ENCODE measurements at regions not wholly inside any gene's neighbourhood (a gene's known extent, or its start where the extent isn't known, plus 50 kb on each side); places are given as distances from the start of the nearest gene placed in this dataset.

DNA sequence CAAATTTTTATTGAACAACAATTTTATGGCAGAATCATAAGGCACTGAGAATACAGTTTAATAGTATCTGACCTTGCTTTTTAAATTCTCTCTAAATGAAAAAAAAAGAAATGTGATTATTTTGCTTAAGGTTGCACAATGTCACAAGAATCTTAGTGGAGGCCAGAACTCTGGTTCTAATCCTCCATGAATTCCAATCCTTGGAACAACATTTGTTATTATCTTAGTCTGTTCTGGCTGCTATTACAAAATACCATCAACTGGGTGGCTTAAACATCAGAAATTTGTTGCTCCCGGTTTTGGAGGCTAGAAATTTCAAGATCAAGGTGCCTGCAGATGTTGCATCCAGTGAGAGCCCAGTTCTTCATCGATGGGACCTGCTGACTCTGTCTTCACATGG, 158.2 kb upstream of the POM121L12 start:
- DNase-seq: no peak

DNA sequence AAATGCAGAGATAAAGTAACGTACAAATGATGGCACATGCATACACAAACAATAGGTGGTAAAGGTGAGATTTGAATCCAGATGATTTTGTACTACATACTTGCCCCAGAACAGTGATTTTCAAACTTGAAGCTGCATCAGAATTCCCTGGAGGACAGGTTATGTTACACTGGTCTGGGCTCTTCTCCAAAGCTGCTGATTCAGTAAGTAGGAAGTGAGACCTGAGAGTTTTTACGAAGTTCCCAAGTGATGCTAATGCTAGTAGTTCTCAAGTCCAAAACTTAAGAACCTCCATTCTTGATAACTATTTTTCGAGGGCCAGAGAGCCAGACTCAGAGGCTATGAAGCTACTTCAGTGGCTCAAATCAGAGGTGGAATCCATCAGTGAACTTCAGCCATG, 159.0 kb upstream of the POM121L12 start:
- no peak for DNase-seq

DNA sequence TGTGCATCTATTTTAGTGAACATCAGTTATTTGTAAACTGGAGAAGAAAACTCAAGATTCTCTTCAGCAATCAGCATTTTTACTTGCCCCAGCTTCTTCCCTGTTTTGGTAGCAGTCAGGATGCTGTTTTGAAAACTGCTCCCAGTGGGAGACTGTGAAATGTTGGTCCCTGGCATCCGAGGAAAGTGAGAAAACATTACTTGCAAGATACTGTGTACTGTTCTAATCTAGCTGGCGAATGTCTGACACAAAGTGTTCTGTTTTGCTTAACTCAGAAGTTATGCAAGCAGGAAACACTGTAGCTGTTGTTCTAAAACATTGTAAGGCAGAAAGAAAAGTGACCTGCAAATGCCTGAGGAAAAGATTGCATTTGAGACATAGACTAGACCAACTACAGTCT, 171.8 kb upstream of the POM121L12 start:
- no peak for DNase-seq

DNA sequence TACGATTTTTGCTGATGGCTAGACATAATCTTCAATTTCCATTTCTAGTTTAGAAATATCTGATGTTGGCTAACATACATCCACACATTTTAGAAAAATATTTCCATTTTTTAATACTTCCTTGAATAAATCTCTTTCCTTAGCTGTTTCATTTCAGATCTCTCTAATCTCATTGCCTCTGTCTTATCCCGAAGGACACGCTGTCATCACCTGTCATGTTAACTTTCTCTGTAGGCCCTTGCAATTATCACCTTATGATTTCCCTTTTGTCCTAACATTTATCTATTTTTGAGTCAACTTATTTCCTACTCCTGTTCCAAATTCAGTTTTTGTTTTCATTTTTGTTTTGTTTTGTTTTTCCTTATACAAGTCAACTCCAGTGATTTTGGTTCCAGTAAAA, 173.1 kb upstream of the POM121L12 start:
- DNase-seq: no peak

DNA sequence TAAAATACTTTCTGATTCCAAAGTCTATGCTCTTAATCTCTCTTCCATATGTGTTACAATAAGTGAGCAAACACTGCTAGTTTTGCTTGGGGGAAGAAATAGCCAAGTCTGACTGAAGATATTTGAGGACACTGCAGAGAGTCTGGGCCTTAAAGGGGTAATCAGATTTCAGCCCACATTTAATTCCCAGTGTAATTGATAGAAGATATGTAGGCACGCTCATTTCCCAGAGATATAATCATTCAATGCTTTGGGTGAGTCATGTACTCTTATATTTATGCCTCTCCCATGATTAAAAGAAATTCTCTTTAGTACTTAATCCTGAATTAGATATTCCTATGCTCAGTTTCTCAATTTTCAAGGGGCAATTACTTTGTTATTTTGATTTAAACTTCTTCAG, 178.1 kb upstream of the POM121L12 start:
- no peak for DNase-seq

DNA sequence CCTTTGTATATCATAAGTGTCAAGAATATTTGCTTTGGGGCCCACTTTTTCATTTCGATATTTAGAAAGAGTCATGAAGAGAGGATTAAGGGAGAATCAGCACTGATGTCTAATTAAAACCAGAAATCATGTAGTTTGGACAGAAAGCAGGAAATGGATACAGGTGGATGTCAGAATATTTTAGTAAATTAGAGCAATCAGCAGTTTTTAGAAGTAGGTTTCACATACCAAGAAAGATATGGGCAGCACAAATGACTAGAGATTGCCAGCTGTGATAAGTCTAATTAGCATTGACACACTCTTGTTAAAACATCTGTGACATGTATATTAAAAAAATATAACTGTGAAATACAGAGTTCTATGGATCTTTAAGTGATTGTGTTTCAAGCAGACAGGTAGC, 180.8 kb upstream of the POM121L12 start:
- DNase-seq: no peak

DNA sequence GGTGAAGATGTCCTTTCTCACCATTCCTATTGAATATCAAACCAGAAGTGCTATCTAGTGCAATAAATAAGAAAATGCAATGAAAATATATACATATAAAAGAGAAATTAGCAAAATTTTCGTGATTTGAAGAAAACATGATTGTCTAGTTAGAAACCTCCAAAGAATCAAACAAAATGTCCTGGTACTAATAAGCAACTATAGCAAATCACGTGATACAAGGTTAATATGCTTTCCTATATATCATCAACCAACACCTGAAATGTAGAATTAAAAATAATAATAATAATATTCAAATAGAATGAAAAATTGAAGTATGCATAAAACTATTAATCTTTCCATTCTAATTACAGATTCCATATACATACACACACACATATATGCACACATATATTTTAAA, 183.9 kb upstream of the POM121L12 start:
- no peak for DNase-seq

DNA sequence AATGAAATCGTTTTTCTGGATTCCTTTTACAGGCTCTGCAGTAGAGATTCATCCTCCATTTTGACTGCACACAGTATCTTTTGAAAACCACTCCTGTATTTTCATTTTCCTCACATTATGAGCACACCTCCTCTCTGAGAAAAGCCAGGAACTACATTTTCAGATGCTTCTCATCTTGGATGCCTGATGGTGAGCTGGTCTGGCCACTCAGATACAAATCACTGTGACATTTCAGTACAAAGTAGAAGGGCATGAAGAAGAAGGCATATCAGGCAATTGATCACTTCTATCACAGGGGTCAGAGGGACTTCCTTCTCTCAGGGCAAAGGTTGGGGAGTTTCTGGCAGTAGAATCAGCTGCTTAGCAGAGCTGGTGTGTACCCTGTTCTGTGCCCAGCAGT, 192.0 kb upstream of the POM121L12 start:
- DNase-seq: no peak

DNA sequence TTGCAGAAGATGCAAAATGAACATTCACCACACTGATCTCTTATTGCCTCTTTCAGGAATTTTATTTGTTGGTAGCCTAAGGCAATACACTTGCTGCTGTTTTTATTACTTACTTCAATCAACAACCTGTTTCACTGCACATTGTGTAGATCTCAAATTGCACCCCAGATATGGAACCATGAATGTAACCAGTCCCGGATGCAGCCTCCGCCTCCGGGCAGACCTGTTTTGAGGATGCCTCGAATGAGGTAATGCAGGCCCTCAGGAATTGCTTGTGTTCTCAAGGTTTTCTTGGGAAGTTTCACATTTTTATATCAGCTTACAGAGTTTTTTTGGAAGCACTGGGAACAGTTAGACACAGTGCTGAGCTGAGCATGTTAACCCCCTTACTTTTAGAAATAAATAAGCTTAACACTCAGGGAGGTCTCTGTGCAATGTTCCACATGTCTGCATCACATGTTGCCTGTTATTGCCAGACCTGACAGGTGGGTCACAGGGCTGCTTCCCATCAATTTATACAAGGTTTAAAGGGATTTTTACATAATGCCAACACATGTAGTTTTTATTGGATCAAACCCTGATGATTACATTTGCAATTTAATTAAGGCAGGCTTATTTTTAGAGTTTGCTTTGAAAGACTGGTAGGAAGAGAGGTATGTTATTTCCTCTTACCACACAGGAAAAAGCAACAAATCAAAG, 193.1 kb upstream of the POM121L12 start:
- DNase-seq: peak in 1 of 2 experiments; percentile 23

DNA sequence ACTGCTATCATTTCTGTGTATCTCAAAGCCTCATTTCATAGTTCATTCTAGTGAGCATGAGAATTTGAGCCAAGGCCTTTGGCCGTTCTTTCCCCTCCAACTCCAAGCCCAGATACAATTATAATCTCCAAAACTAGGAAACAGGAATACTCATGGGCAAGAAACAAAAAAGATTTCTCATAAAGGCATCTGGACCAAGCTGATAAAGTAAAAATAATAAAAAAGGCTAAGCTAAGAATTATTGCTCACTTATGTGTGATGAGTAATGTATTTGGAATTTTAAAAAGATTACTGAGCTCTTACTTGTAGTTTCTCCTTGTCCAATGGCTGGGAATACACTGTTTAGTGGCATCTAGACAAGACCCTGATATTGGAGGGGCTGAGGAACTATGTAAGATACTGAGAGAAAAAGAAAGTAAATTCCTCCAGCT, 196.4 kb upstream of the POM121L12 start:
- DNase-seq: no peak

DNA sequence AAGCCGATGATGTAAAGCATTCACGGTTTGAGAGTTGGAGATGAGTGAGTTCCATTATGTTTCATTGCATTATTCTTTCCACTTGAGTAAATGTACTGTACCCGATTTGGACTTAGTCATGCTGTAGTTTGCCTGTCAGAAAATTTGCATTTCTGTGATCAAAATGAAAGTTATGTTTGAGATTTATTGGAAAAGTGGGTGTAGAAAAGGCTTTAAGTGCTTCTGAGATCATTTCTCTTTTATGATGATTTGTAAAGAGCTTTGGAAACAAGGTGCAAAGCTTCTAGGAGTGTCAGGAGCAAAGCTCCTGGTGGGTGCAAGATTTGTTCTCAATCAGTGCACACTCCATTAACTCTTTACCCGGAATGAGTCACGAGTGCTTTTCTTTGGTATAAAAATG, 204.1 kb upstream of the POM121L12 start:
- DNase-seq: no peak

DNA sequence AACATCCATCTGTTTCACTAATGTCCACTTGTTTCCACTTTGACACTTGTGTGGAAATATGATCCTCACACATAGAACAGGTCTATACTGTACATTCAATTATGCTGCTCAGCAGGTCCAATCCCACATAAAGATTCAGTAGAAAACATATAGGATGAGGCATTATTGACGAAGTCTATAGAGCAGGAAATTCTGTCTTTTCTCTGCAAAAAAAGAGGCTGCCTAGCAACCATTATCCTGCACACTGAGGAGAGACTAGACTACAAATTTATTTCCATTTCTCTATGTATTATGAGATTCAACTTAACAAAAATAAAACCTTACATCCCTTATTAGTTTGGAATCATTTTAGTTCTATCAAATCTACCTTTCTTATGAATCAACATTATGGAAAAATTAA, 204.6 kb upstream of the POM121L12 start:
- peak; percentile 57 to 86 for DNase-seq

DNA sequence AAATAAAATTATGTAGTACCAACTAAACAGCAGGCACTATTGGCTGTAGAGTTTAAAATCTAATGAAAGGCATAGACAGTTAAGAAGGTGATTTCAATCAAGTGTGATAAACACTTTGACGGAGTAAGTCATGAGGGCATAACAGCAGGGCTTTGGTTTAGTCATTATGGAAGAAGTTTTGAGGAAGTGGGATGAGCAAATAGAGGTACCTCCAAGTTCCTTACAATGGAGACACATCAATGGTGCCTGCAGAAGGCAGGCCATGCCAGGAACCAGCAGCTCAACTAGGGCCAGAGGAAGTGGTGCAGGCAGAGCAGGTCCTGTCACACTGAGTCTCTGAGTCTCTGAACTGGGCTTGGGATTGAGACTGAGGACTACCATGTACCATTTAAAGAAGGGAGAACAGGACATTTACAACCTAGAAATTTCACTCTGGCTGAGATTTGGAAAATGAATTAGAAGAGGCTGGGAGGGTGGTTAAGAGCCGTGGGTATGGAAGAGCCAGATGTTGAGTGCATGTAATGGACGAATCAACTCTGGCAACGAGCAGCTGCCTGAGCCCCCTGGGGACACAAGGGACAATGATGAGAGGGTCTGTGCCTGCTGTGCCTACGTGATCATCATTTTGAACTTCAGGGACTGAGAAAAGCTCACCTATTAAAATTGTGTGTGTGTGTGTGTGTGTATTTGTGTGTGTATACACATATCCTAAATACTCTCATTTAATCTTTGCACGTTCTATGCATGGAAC, 208.7 kb upstream of the POM121L12 start:
- peak; percentile 41 to 79 for DNase-seq

DNA sequence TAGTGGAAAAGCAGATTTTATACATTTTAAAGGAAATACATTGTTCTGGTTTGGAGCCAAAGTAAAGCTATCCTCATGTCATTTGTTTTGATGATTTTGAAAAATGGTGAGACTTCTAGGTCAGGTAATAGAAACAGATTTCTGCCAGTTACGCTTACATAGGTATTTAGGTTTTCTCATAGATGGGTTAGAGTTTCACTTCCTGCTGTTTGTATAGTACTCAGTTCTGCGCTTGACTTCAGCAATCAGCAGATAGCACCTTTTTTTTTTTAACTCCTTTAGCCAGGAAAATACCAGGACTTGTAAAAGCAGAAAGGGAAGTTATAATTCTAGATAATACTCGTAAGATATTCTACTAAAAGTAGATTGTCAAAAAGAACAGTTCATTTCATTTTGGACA, 209.8 kb upstream of the POM121L12 start:
- DNase-seq: no peak

DNA sequence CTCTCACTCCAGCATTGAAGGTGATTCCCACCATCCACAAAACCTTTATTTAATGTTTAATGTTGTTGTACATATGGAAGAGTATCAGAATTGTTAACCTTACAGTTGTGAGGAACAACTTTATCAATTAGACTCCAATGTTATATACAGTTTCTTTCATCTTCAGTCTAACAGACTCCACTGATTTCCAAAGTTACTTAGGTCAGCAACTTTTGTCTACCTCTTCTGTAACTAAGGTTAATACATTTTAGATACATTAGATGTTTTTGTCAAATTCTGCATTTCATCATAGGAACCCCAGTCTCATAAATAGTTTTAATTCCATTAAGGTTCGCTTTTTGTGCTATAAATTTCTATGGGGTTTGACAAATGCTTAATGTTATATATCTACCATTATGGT, 223.9 kb upstream of the POM121L12 start:
- no peak for DNase-seq

DNA sequence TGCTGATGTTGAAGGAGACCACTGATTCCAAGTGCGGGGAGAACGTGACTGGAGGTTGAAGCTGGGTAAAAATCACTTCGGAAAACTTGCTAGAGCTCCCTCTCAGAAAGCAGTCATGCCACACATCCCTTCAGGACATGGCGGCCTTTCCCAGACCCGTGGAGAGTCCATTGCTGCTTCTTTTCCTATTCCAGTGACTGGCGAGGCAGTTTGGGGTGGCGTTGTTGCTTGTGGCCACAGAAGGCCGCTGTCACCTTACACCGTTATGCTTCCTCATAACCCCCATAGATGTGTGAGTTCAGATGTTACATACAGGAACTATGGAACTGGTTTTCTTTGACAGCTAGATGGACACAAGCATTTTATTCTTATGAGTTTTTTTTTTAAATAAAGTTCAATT, 235.6 kb upstream of the POM121L12 start:
- DNase-seq: no peak

DNA sequence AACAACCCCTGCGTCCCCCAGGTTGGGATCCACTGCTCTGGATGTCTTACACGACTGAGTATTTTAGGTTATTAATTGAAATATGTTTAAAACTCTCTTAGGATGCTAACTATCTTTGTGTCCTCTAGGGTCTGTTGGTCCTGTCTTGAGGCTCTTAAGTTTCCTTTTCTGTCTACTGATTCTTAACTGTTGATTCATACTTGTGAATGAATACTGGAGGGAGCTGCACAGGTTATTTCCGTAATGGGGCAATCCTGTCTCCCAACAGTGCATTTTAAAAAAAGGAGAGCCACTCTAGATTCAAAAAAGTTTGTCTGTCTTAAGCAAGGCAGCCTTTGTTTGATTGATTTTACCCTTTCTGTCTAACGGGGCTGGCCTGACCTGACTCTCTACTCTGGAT, 237.6 kb upstream of the POM121L12 start:
- DNase-seq: no peak

DNA sequence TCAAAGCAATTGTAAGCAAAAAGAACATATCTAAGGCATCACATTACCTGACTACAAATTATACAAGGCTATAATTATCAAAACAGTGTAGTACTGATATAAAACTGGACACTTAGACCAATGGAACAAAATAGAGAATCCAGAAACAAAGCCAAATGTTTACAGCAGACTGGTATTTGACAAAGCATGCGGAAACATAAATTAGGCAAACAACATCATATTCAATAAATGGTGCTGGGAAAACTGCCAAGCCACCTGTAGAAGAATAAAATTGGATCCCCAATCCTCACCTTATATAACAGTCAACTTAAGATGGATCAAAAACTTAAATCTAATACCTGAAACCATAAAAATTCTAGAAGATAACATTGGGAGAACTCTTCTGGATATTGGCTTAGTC, 240.8 kb upstream of the POM121L12 start:
- no peak for DNase-seq

DNA sequence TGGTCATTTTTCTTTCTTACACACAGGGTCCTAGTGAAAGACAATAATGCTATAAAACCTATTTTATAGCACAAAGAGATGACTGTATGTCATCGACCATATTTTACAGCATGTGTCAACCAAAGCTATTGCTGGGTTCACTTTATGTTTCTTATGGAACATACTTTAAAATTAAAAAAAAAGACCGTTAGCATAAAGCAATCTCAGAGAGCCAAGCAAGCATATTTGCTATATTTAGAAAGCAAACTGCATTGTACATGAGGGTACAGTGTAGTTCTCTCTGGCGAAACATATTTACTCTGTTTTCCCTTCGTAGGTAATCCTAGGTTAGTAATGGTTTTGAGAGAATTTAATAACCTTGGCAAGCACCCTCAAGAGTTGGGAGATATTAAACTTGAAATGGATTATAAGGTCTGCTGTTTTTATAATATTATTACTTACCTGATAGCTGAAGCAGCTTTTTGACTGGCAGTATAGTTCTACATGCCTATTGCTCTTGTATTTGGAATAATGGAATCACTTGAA, 244.2 kb upstream of the POM121L12 start:
- DNase-seq: no peak

DNA sequence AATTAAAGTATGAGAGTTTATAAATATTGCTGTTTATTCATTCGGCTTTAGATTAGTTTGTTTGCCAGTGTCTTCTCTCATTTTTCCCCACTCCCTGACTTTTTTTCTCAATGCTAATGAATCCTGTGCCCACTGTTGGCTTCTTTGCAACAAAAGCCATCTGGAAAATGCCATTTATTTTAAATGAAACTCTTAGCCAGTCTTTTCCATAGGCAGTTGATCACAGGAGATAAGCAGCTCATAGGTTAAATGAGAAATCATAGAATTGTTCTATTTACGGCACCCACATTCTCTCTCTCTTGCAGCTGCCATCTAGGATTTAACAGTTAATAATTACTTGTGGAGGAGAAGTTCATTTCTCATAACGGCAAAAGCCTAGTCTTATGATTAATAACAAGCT, 249.3 kb upstream of the POM121L12 start:
- DNase-seq: no peak

DNA sequence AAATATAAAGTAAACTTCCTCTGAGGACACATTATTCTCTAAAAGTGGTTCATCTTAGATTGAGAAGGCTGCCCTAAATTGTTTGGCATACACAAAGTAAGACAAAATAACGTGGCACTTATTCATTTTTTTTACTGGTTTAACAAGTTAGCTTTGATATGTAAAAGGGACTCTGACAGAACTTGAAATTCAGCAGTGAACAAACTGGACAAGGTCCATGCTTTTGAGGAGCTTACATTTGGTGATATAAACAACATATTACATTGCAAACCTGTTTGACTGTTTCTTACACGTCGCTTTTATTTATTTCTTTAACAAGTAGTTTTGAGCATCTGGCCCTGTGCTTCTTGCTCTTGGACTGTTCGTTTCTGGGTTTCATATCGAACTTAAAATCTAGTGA, 253.1 kb upstream of the POM121L12 start:
- DNase-seq: no peak

DNA sequence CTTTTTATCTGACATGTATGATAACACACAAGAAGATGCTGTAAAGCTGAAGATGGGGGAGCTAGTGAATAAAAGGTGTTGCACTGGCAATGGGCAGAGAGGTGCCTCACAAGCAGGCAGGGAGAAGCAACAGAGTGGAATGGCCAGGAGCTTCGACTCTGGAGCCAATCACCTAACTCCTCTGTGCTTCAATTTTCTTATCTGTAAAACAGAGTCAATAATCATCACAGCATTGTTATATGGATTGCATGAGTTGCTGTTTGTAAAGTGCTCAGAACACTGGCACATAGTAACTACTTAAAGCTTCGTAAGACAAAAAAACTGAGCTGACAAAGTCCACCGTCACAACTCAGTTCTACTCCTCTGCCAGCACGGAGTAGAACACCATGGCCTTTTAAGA, 254.2 kb upstream of the POM121L12 start:
- no peak for DNase-seq

DNA sequence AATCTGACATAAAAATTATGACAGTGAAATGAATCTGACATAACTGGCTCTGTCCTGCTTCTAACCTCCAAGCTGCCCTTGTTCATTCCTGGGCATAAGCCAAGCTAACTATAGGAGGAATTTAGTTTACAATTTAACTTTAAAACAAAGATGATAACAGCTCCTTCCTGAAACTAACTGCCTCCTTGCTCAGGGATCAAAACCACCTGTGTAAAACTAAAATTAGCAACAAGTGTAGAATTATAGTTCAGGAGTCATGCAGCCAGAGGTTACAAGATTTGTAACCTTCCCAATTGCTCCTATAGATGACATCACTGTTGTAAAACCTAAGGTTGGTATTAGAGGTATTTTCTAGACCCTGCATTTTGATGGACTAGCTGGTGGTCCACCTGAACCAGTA, 256.4 kb upstream of the POM121L12 start:
- DNase-seq: no peak

DNA sequence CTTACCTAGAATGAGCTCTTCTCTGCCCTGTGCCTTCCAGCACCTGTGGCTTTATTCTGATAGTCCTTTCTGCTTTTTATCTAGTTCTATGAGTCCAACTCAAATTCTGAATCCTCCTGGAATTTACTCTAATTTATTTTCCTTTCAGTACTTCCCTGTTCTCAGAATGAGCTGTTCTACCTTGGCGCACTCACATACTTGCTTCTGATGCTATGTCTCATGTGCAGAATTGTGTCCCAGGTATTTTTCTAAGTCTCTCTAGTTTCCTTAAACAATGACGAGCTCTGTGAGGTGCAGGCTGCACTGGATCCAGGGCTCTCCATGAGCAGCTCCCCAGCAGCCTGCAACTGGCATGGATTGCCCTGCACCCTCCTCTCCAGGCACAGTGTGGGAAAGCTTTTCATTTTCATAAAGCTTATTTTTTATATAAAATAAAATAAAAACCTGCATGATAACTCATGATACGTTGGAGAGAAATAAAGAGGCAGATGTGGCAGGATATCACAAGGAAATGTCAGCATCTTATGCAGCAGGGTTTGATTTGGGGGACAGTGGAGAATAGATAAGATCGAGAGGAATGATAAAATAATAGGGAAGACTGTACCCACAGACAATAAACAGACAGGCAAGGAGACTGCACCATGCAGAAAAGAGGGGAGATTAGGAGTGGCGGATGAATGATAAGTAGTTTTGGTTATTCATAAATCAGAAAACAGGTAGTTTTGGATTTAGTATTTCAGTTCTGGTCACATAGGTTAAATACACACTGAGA, 258.2 kb upstream of the POM121L12 start:
- DNase-seq: no peak
